ENCODE measurements at regions not wholly inside any gene's neighbourhood (a gene's known extent, or its start where the extent isn't known, plus 50 kb on each side); places are given as distances from the start of the nearest gene placed in this dataset.
"Not testable (repeated sequence)": the region's sequence is repeated elsewhere in the genome, so short reads cannot be mapped to it uniquely, and the experiment has no call there.

DNA sequence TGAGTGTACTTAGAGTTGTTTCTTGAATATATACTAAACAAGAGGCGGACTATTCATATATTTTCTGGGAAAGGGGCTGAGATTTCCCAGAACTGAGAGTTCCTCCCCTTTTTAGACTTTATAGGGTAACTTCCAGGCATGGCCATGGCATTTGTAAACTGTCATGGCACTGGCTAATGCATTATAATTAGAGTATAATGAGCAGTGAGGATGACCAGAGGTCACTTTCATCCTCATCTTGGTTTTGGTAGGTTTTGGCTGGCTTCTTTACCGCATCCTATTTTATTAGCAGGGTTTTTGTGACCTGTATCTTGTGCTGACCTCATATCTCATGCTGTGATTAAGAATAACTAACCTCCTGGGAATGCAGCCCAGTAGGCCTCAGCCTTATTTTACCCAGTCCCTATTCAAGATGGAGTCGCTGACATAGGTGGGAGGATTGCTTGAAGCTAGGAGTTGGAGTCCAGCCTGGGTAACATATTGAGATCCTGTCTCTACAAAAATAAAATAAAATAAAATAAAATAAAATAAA, 91.4 kb downstream of the MOBP start:
- Mint-ChIP-seq H3K27me3 (no peaks in the 10 kb centered on the region), H3K4me3 (no peak overlapping the region), H3K9me3 (no peaks in the 10 kb centered on the region), H3K36me3 (no peaks in the 10 kb centered on the region), H3K27ac (no peak overlapping the region), H3K4me1 (no peaks in the 10 kb centered on the region)
- CTCF ChIA-PET: no interaction called here
- DNase-seq: no peak

DNA sequence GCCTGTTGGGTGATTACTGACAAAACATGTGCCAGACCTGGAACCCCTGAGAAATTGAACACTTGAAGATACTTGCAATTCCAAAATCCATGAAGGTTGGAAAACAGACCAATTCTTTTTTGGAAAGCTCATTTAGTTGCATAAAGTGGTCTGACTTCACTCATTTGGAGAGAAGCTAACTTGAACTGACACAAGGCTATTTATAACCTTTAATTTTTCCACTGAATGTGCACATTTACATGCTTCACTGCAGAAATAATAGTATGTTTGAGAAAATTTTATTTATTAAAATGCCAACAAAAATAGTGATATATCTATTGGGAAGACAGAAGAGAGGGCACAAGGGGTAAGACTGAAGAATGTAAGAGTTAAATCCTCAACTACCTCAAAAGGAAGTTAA, 92.1 kb downstream of the MOBP start:
- Mint-ChIP-seq H3K4me3 (no peak overlapping the region), H3K9me3 (no peaks in the 10 kb centered on the region), H3K27ac (no peak overlapping the region), H3K4me1 (no peaks in the 10 kb centered on the region), H3K36me3 (no peaks in the 10 kb centered on the region), H3K27me3 (peaks cover 3% of the 10 kb centered on the region)
- DNase-seq: no peak
- CTCF ChIA-PET: no interaction called here

DNA sequence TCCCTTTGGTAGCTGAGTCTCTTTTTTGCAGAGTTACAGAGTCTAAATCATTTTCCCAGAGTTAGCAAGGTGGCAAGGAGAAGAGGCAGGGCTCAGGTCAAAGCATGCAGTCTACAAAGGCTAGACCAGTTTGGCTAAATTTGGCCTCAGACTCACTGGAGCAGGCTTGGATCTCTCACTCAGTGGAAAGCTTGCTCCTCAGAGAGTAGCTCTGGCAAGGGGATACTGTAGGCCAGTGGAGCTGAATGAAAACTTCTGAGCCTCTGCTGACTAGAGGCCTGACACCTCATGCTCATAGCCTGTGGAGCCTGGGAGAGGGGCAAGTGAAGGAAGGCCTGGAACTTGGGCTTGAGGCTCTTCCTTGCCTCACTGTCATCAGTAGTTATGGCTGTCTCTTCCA, 101.0 kb downstream of the MOBP start:
- Mint-ChIP-seq H3K27me3 (peaks cover 8% of the 10 kb centered on the region), H3K4me1 (no peaks in the 10 kb centered on the region), H3K27ac (no peak overlapping the region), H3K9me3 (no peaks in the 10 kb centered on the region), H3K4me3 (no peak overlapping the region), H3K36me3 (no peaks in the 10 kb centered on the region)
- CTCF ChIA-PET: no interaction called here
- DNase-seq: no peak

DNA sequence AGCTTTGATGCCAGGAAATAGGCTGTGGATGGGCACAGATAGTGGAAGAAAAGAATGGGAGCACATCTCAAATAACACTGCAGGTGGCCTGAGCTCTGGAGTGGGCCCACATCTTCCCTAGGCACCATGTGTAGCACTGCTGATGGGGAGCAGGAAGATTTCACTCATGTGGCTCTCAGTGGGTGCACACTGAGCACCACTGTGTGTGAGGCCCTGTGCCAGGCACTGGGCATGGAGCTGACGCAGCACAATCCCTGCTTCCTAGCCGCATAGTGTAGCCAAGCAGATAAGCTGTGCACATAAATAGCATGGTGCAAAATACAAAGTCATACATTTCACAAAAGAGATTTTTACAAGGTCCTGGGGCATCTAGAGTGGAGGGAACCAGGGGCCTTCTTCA, 101.6 kb downstream of the MOBP start:
- Mint-ChIP-seq H3K4me3 (no peak overlapping the region), H3K27me3 (peaks cover 8% of the 10 kb centered on the region), H3K4me1 (no peaks in the 10 kb centered on the region), H3K9me3 (no peaks in the 10 kb centered on the region), H3K36me3 (no peaks in the 10 kb centered on the region), H3K27ac (no peak overlapping the region)
- no peak for DNase-seq
- CTCF ChIA-PET: no interaction called here

DNA sequence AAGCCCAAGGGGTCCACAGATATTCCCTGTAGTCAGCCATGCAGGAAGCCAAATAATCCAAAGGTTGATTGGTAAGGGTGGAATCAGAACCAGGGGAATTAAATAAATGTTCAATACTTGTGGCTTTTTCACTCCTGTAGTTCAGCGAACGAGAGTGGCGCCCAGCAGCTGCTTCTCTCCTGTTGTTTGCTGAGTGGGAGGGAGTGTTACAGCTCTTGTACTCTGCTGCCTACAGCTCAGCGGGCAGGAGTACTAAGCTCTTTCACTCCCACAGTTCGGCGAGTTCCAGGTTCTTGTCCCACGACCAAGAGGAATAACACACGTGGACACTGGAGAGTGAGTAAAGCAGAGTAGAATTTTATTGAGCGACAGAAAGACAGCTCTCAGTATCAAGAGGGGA, 105.9 kb downstream of the MOBP start:
- Mint-ChIP-seq H3K36me3 (no peaks in the 10 kb centered on the region), H3K4me3 (no peak overlapping the region), H3K9me3 (no peaks in the 10 kb centered on the region), H3K4me1 (no peaks in the 10 kb centered on the region), H3K27me3 (peaks cover 4% of the 10 kb centered on the region), H3K27ac (no peak overlapping the region)
- DNase-seq: no peak
- CTCF ChIA-PET: no interaction called here

DNA sequence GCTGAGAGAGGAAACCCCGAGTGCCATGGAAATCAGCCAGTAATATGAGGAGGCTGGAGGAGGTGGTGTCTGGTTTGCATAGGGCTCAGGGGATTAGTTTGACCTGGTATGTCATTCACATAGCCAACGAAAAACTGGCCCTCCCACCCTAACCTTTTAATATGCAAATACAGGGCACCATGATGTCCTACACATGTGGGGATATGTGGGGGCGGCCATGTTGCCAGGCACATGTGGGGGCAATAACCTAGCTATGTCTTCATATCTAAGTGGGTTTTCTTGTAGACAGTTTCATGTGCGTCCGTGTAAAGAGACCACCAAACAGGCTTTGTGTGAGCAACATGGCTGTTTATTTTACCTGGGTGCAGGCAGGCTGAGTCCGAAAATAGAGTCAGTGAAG, 110.1 kb downstream of the MOBP start:
- no peak for DNase-seq
- Mint-ChIP-seq H3K36me3 (no peaks in the 10 kb centered on the region), H3K9me3 (no peaks in the 10 kb centered on the region), H3K27ac (no peak overlapping the region), H3K27me3 (no peaks in the 10 kb centered on the region), H3K4me1 (no peaks in the 10 kb centered on the region), H3K4me3 (no peak overlapping the region)
- CTCF ChIA-PET: no interaction called here

DNA sequence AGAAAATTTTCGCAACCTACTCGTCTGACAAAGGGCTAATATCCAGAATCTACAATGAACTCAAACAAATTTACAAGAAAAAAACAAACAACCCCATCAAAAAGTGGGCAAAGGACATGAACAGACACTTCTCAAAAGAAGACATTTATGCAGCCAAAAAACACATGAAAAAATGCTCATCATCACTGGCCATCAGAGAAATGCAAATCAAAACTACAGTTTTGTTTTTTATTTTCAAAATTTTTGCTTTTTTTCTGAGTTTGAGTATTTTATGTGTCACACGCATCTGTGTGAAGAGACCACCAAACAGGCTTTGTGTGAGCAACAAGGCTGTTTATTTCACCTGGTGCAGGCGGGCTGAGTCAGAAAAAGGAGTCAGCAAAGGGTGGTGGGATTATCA, 118.7 kb downstream of the MOBP start:
- H3K4me1 Mint-ChIP-seq, H3K36me3 Mint-ChIP-seq, H3K9me3 Mint-ChIP-seq, CTCF ChIA-PET, H3K27ac Mint-ChIP-seq, H3K27me3 Mint-ChIP-seq, H3K4me3 Mint-ChIP-seq, DNase-seq: not testable (repeated sequence)

DNA sequence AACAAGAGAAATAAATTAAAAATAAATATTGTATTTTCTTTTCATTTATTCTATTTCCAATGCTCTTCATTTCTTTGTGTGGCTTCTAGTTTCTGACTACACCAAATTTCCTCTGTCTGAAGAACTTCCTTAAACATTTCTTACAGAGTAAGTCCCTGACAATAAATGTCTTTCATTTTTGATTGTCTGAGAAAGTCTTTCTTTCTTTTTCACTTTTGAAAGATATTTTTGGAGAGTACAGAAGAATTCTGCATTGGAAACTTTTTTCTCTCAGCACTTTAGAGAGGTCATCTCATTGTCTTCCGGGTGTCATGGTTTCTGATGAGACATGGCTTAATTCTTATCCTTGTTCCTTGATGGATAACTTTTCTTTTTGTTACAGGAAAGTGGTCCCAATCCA, 119.6 kb downstream of the MOBP start:
- H3K27me3 Mint-ChIP-seq: no peaks in the 10 kb centered on the region
- CTCF ChIA-PET: no interaction called here
- DNase-seq: no peak
- H3K9me3 Mint-ChIP-seq: peaks cover 2% of the 10 kb centered on the region
- no peaks in the 10 kb centered on the region for H3K4me1 Mint-ChIP-seq
- H3K27ac Mint-ChIP-seq: no peak overlapping the region
- no peaks in the 10 kb centered on the region for H3K36me3 Mint-ChIP-seq
- no peak overlapping the region for H3K4me3 Mint-ChIP-seq

DNA sequence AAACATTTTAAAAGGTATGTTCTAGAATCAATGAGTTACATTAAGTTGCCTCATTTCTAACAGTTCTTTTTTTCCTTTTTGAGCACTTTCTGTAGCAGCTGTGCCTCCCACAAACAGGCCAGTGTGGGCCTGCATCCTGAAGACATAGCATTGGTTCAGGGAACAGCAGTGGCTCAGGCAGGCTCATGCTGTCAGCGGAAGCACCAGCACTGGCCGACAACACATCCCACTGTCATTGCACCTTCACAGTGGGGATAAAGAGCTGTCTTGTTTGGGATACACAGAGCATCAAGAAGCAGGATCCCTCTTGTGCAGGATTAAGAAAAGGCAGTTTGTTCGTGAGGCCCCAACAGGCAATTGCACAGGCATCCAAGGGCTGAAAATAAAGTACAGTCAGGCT, 123.3 kb downstream of the MOBP start:
- no peak for DNase-seq
- Mint-ChIP-seq H3K4me1 (no peaks in the 10 kb centered on the region), H3K36me3 (no peaks in the 10 kb centered on the region), H3K27ac (no peak overlapping the region), H3K27me3 (no peaks in the 10 kb centered on the region), H3K4me3 (no peak overlapping the region), H3K9me3 (no peaks in the 10 kb centered on the region)
- CTCF ChIA-PET: no interaction called here

DNA sequence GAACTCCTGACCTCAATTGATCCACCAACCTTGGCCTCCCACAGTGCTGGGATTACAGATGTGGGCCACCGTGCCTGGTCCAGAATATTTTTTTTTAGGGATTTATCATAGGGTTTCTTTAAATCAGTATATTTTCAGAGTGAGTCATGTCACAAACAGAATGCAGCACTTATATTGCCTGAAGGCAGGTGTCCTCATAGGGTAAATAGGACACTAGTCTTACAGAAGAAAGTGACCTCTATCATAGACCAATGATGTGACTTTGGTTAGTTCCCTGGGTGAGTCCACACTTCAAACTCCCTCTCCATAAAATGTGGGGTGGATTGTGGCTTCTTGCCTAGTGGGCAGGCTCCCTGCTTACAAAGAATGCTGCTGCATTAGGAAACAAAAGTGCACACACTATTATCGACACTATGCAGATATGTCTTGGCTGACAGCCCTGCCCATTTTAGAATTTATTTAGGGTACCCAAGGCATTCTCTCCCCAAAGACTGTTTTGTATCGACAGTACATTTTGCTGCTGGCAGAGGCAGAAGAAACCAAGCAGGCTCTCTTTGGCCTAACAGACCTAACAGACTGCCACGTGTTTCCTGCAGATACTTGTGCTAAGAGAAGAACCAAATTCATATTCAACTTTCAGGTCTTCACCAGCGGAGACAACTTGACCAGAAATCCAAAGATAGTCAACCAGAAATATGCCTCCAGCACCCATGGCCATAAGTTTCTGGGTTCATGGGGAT, 125.0 kb downstream of the MOBP start:
- H3K4me1 Mint-ChIP-seq: no peaks in the 10 kb centered on the region
- CTCF ChIA-PET: no interaction called here
- DNase-seq: no peak
- no peaks in the 10 kb centered on the region for H3K9me3 Mint-ChIP-seq
- no peak overlapping the region for H3K27ac Mint-ChIP-seq
- no peaks in the 10 kb centered on the region for H3K36me3 Mint-ChIP-seq
- H3K4me3 Mint-ChIP-seq: no peak overlapping the region
- H3K27me3 Mint-ChIP-seq: no peaks in the 10 kb centered on the region

DNA sequence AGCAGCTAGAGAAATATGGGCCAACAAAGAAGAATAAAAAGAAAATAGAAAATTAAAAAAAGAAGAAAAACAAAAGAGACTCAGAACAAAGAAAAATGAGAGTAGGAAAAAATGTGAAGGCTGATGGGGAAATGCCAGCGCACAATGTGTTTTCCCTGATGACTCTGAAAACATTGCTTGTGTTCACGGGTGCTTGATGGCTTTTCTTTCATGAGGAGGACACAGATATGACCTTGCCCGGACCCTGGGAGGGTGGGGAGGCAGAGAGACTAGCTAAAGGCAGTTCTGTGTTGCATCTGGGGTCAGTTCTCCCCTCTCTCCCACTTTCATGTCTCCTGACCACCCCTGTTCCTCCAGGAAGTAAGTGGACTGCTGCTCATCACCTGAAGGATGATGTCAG, 125.9 kb downstream of the MOBP start:
- Mint-ChIP-seq H3K4me1 (no peaks in the 10 kb centered on the region), H3K27ac (no peak overlapping the region), H3K36me3 (no peaks in the 10 kb centered on the region), H3K9me3 (no peaks in the 10 kb centered on the region), H3K4me3 (no peak overlapping the region), H3K27me3 (no peaks in the 10 kb centered on the region)
- CTCF ChIA-PET: no interaction called here
- DNase-seq: no peak

DNA sequence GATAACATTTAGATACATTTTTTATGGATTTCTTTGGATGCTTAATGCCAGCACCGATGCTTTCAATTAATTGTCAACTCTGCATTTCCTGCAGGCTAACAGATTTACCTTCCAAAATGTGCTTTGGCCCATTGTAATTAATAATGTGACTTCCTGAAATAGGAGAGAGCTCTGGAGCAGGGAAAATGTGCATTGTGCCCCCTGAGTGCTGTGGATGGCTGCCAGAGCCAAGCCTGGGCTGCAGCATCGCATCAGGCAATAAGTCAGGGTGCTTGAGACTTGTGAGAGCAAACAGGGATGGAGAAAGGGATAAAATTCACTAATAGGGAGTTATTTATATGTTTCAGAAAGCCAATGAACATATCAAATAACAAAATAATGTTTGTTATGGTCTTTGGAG, 133.8 kb downstream of the MOBP start:
- no peaks in the 10 kb centered on the region for H3K27me3 Mint-ChIP-seq
- DNase-seq: no peak
- no peaks in the 10 kb centered on the region for H3K4me1 Mint-ChIP-seq
- no peak overlapping the region for H3K4me3 Mint-ChIP-seq
- no peaks in the 10 kb centered on the region for H3K36me3 Mint-ChIP-seq
- no peaks in the 10 kb centered on the region for H3K9me3 Mint-ChIP-seq
- no peak overlapping the region for H3K27ac Mint-ChIP-seq
- CTCF ChIA-PET: no interaction called here

DNA sequence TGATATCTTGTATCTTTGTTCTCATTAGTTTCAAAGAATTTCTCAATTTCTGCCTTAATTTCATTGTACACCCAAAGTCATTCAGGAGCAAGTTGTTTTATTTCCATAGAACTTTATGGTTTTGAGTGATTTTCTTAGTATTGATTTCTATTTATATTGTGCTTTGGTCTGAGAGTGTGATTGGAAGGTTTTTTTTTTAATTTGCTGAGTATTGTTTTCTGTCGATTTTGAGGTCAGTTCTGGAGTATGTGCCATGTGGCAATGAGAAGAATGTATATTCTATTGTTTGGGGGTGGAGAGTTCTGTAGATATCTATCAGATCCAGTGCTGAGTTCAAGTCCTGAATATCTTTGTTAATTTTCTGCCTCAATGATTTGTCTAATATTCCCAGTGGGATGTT, 138.4 kb downstream of the MOBP start:
- no peak for DNase-seq
- Mint-ChIP-seq H3K9me3 (no peaks in the 10 kb centered on the region), H3K27ac (no peak overlapping the region), H3K36me3 (no peaks in the 10 kb centered on the region), H3K4me1 (no peaks in the 10 kb centered on the region), H3K4me3 (no peak overlapping the region), H3K27me3 (no peaks in the 10 kb centered on the region)
- CTCF ChIA-PET: no interaction called here

DNA sequence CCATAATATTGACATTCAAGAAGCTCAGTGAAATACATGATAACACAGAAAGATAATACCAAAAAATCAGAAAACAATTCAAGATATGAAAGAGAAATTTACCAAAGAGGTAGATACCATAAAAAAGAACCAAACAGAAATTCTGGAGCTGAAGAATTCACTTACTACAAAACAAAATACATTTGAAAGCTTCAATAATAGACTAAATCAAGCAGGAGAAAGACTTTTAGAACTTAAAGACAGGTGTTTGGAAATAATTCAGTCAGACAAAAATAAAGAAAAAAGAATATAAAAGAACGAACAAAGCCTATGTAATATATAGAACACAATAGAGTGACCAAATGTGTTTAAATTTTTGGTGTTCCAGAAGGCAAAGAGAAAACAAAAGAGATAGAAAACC, 158.7 kb downstream of the MOBP start:
- no peak overlapping the region for H3K27ac Mint-ChIP-seq
- H3K36me3 Mint-ChIP-seq: no peaks in the 10 kb centered on the region
- H3K4me1 Mint-ChIP-seq: no peaks in the 10 kb centered on the region
- CTCF ChIA-PET: no interaction called here
- H3K4me3 Mint-ChIP-seq: no peak overlapping the region
- peaks cover 4% of the 10 kb centered on the region for H3K27me3 Mint-ChIP-seq
- DNase-seq: no peak
- H3K9me3 Mint-ChIP-seq: peaks cover 3% of the 10 kb centered on the region

DNA sequence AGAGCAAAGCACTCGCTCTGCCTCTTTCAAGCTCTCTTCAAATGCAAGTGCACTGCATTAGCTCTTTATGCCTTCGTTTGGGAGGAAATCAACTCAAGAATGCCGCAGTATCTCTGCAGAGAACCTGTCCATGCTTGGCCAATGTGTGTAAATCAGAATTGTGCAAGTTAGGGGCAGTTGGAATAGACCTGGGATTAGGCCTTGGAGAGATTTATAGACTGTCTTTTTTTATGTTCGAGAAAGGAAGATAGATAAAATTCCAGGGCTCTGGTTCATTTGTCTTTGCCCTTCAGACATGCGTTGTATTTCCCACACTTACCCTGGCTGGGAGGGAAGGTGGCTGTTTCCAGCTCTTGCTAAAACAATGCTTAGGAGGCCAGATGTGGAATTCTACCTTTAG, 163.7 kb downstream of the MOBP start:
- Mint-ChIP-seq H3K27me3 (no peaks in the 10 kb centered on the region), H3K4me1 (no peaks in the 10 kb centered on the region), H3K9me3 (peaks cover under 1% of the 10 kb centered on the region), H3K27ac (no peak overlapping the region), H3K4me3 (no peak overlapping the region), H3K36me3 (no peaks in the 10 kb centered on the region)
- no peak for DNase-seq
- CTCF ChIA-PET: no interaction called here

DNA sequence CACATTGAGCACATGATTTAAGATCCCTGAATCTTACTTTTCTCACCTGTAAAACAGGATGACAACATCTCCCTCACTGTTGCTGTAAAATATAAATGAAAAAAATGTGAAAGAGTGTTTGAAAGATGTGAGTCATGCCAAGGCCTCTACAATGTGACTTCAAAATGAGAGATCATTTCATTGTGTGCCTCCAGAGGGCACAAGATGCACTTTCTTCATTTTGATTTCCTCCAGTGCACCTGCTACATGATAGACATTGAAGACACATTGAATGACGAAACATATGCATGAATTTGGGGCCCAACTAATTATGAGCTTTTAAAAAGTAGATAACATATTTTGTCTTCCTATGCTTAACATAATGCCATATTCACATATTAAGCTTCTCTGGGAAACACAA, 170.3 kb downstream of the MOBP start:
- Mint-ChIP-seq H3K27me3 (no peaks in the 10 kb centered on the region), H3K4me3 (no peak overlapping the region), H3K4me1 (no peaks in the 10 kb centered on the region), H3K9me3 (no peaks in the 10 kb centered on the region), H3K36me3 (no peaks in the 10 kb centered on the region), H3K27ac (no peak overlapping the region)
- CTCF ChIA-PET: interaction anchor here (1.4 kb wide), 1 partner anchor 12 kb away, joined by 4 read pairs; no protein-coding TSS in a partner anchor
- no peak for DNase-seq
